IMR-90 (cell line): ENCODE measurements at regions not wholly inside any gene's neighbourhood (a gene's known extent, or its start where the extent isn't known, plus 50 kb on each side); places are given as distances from the start of the nearest gene placed in this dataset.

Experiments used
- ATAC-seq: fragments of 200-7000 bp; cut with Tn5 transposase; 2 replicates; pipeline ENCODE4 v1.9.1; 2020; ENCODE audit warnings: low read depth, mild to moderate bottlenecking, moderate library complexity
- BruUV-seq: library from RNA; stranded (reverse); fragments of 400-500 nt; replicated peaks from 2 replicates; lab custom pipeline; 2021; lab: Mats Ljungman, UMichigan
- CTCF ChIA-PET: fragments of 300-600 bp; formaldehyde crosslinking; extraction: SDS; loops from one replicate; lab custom pipeline; 2021; ENCODE audit warnings: antibody characterized with exemption; lab: Yijun Ruan, JAX
- POLR2A ChIA-PET: fragments of 300-600 bp; sonication (Branson Sonifier 250); formaldehyde crosslinking; loops from one replicate; lab custom pipeline; 2022; ENCODE audit warnings: antibody characterized with exemption; ENCODE audit not compliant: unreplicated experiment; lab: Charles Lee
- DNase-seq: peaks from one replicate; pipeline ENCODE4 v3.0.0; 2013
- H2AFZ ChIP-seq: replicated peaks from 2 replicates; pipeline ENCODE3; 2013; ENCODE audit warnings: low read length, mild to moderate bottlenecking; ENCODE audit not compliant: poor library complexity
- H2AK5ac ChIP-seq: 2 replicates; pipeline ENCODE4 v1.6.1; 2013; ENCODE audit warnings: low read depth, low read length, inconsistent platforms
- H2AK9ac ChIP-seq: replicated peaks from 2 replicates; pipeline ENCODE3; 2013; ENCODE audit warnings: mild to moderate bottlenecking, low read depth, low read length, moderate library complexity; ENCODE audit not compliant: poor library complexity
- H2BK120ac ChIP-seq: 2 replicates; pipeline ENCODE4 v1.6.1; 2013; ENCODE audit warnings: low read depth, low read length, inconsistent platforms
- H2BK15ac ChIP-seq: 3 replicates; pipeline ENCODE4 v1.6.1; 2013; ENCODE audit warnings: low read depth, low read length, inconsistent platforms
- H2BK20ac ChIP-seq: 2 replicates; pipeline ENCODE4 v1.6.1; 2013; ENCODE audit warnings: low read depth, mild to moderate bottlenecking, inconsistent platforms, low read length, moderate library complexity
- H2BK5ac ChIP-seq: 2 replicates; pipeline ENCODE4 v1.6.1; 2013; ENCODE audit warnings: mild to moderate bottlenecking, low read depth, low read length, inconsistent platforms; ENCODE audit not compliant: poor library complexity, severe bottlenecking
- H3K14ac ChIP-seq: replicated peaks from 2 replicates; pipeline ENCODE4 v1.6.1; 2013; ENCODE audit warnings: low read depth, low read length, inconsistent platforms
- H3K18ac ChIP-seq: 2 replicates; pipeline ENCODE4 v1.6.1; 2013; ENCODE audit warnings: low read depth, low read length, control low read depth
- H3K23ac ChIP-seq: 2 replicates; pipeline ENCODE4 v1.6.1; 2013; ENCODE audit warnings: low read depth, low read length, inconsistent platforms
- H3K27ac ChIP-seq: 2 replicates; pipeline ENCODE4 v1.5.1; 2013; ENCODE audit warnings: mild to moderate bottlenecking, control low read depth, low read length; ENCODE audit not compliant: insufficient read depth
- H3K27me3 ChIP-seq: 2 replicates; pipeline ENCODE4 v1.6.1; 2013; ENCODE audit warnings: low read length; ENCODE audit not compliant: control insufficient read depth, insufficient read depth
- H3K36me3 ChIP-seq: 2 replicates; pipeline ENCODE4 v1.6.1; 2013; ENCODE audit warnings: low read length, mixed read lengths; ENCODE audit not compliant: control insufficient read depth, insufficient read depth
- H3K4ac ChIP-seq: 2 replicates; pipeline ENCODE4 v1.6.1; 2013; ENCODE audit warnings: low read depth, low read length, inconsistent platforms
- H3K4me1 ChIP-seq: 2 replicates; pipeline ENCODE4 v1.6.1; 2013; ENCODE audit warnings: low read length, mixed read lengths; ENCODE audit not compliant: control insufficient read depth, insufficient read depth
- H3K4me2 ChIP-seq: 2 replicates; pipeline ENCODE4 v1.6.1; 2013; ENCODE audit warnings: low read depth, mild to moderate bottlenecking, control low read depth, low read length, moderate library complexity
- H3K4me3 ChIP-seq: 2 replicates; pipeline ENCODE4 v1.5.1; 2013; ENCODE audit warnings: low read depth, mild to moderate bottlenecking, control low read depth, low read length, moderate library complexity; ENCODE audit not compliant: insufficient read depth
- H3K56ac ChIP-seq: 2 replicates; pipeline ENCODE4 v1.6.1; 2013; ENCODE audit warnings: low read length, inconsistent platforms; ENCODE audit not compliant: insufficient read depth; ENCODE audit errors: extremely low read depth
- H3K79me1 ChIP-seq, 2 experiments: 2 replicates each; pipeline ENCODE4 v1.6.1; 2013; ENCODE audit warnings: low read length in 2 of 2, inconsistent platforms in 1 of 2, low read depth in 1 of 2
- H3K9ac ChIP-seq: 2 replicates; pipeline ENCODE4 v1.6.1; 2013; ENCODE audit warnings: low read depth, low read length, control low read depth
- H3K9me1 ChIP-seq: 2 replicates; pipeline ENCODE4 v1.6.1; 2013; ENCODE audit warnings: low read length, inconsistent platforms; ENCODE audit not compliant: insufficient read depth
- H3K9me3 ChIP-seq: 2 replicates; pipeline ENCODE4 v1.6.1; 2013; ENCODE audit warnings: low read length; ENCODE audit not compliant: control insufficient read depth, insufficient read depth
- H4K20me1 ChIP-seq: 2 replicates; pipeline ENCODE4 v1.6.1; 2013; ENCODE audit warnings: low read length, inconsistent platforms; ENCODE audit not compliant: insufficient read depth
- H4K5ac ChIP-seq: 2 replicates; pipeline ENCODE4 v1.6.1; 2013; ENCODE audit warnings: mild to moderate bottlenecking, low read depth, low read length, control low read depth
- H4K8ac ChIP-seq, 2 experiments: 2 replicates each; pipeline ENCODE4 v1.6.1; 2013; ENCODE audit warnings: low read depth in 2 of 2, low read length in 2 of 2, control low read depth in 1 of 2, inconsistent platforms in 1 of 2
- H4K91ac ChIP-seq: 2 replicates; pipeline ENCODE4 v1.6.1; 2013; ENCODE audit warnings: low read depth, low read length, inconsistent platforms; ENCODE audit not compliant: insufficient read depth
- MAFK ChIP-seq: IDR thresholded peaks from 2 replicates; pipeline ENCODE4 v1.6.1; 2012; ENCODE audit warnings: low read depth, low read length, improper control_type of control experiment
- MAZ ChIP-seq: IDR thresholded peaks from 2 replicates; pipeline ENCODE4 v1.6.1; 2012; ENCODE audit warnings: low read depth, mild to moderate bottlenecking, low read length, improper control_type of control experiment, moderate library complexity, borderline replicate concordance
- MXI1 ChIP-seq: IDR thresholded peaks from 2 replicates; pipeline ENCODE4 v1.6.1; 2012; ENCODE audit warnings: low read depth, mild to moderate bottlenecking, low read length, moderate library complexity, borderline replicate concordance
- RFX5 ChIP-seq: IDR thresholded peaks from 2 replicates; pipeline ENCODE4 v1.8.0; 2012; ENCODE audit warnings: low read depth, mild to moderate bottlenecking, low read length, moderate library complexity
- SMC3 ChIP-seq: fragments of 150-350 bp; IDR thresholded peaks from 2 replicates; pipeline ENCODE4 v1.6.1; 2016; ENCODE audit warnings: low read depth, mild to moderate bottlenecking, antibody characterized with exemption, low read length, moderate library complexity
- USF2 ChIP-seq: fragments of 150-350 bp; IDR thresholded peaks from 2 replicates; pipeline ENCODE4 v1.6.1; 2017; ENCODE audit warnings: mild to moderate bottlenecking, antibody characterized with exemption, low read length, low read depth
- WGBS, 2 experiments: methylation state at CpG; one replicate each; pipeline versions ENCODE4 v1.1.5 to v1.1.7; 2013; ENCODE audit warnings: missing lambda C conversion rate in 2 of 2; ENCODE audit not compliant: insufficient read length in 1 of 2; ENCODE audit errors: extremely low coverage in 2 of 2; 5-methylcytosine and 5-hydroxymethylcytosine counted together
- dilution Hi-C: fragments of 300-500 bp; cut with HindIII; formaldehyde crosslinking; loops from one replicate; pipeline ENCODE4 v1.14.3; 2018; ENCODE audit warnings: low sequenced_read_pairs; ENCODE audit not compliant: unreplicated experiment
- in situ Hi-C: fragments of 300-500 bp; cut with MboI; formaldehyde crosslinking; loops from 3 replicates; pipeline ENCODE4 v1.14.3; 2019; ENCODE audit warnings: low sequenced_read_pairs, inconsistent platforms, mixed read lengths
- intact Hi-C: fragments of 100-400 bp; cut with micrococcal nuclease; formaldehyde crosslinking; loops from 2 replicates; pipeline ENCODE4 v1.10.0; 2022

GRCh38 chr19:28118235-28118634 is 1094.7 kb downstream of the UQCRFS1 start:
- Histone ChIP-seq H3K9me3 (peaks cover 17% of the 10 kb centered on the region), H4K91ac (no peak overlapping the region), H4K20me1 (no peaks in the 10 kb centered on the region), H3K27ac (no peak overlapping the region), H3K79me1 (no peaks in the 10 kb centered on the region), H3K56ac (no peak overlapping the region), H3K4ac (no peak overlapping the region), H2AK9ac (no peak overlapping the region), H4K8ac (no peak overlapping the region), H2AK5ac (no peak overlapping the region), H2BK5ac (no peak overlapping the region), H3K27me3 (no peaks in the 10 kb centered on the region), H3K4me3 (no peak overlapping the region), H2AFZ (no peak overlapping the region), H3K14ac (no peak overlapping the region), H3K9ac (no peak overlapping the region), H4K5ac (no peak overlapping the region), H3K36me3 (no peaks in the 10 kb centered on the region), H3K9me1 (no peaks in the 10 kb centered on the region), H2BK20ac (no peak overlapping the region), H3K18ac (no peak overlapping the region), H3K4me1 (no peaks in the 10 kb centered on the region), H2BK15ac (no peak overlapping the region), H2BK120ac (no peak overlapping the region), H3K4me2 (no peak overlapping the region), H3K23ac (no peak overlapping the region)
- dilution Hi-C loops, result no loop called here
- no peak for DNase-seq
- in situ Hi-C loops, result no loop called here
- TF ChIP-seq USF2, result no peak
- no peak for TF ChIP-seq MAFK
- TF ChIP-seq RFX5, result no peak
- TF ChIP-seq MXI1, result no peak
- no peak for TF ChIP-seq SMC3
- no peak for TF ChIP-seq MAZ
- no peak for ATAC-seq
- intact Hi-C loops, result no loop called here
- POLR2A ChIA-PET, result no interaction called here
- CTCF ChIA-PET, result no interaction called here
- no TSS peak for BruUV-seq
- no CpG with 5 or more reads among the region's 5 CpGs for WGBS, 2 experiments
